RWPE2 (cell line): ENCODE measurements at regions not wholly inside any gene's neighbourhood (a gene's known extent, or its start where the extent isn't known, plus 50 kb on each side); places are given as distances from the start of the nearest gene placed in this dataset.

ENCODE experiments used
- ATAC-seq: fragments of 200-7000 bp; cut with Tn5 transposase; 3 replicates; pipeline ENCODE4 v1.9.1; 2021; ENCODE audit warnings: low read depth
- DNase-seq: peaks from one replicate; pipeline ENCODE4 v3.0.0-alpha.2; 2020; ENCODE audit warnings: low spot score
- H3K27ac ChIP-seq: fragments of 450-650 bp; 2 replicates; pipeline ENCODE4 v1.5.1; 2017; ENCODE audit warnings: mild to moderate bottlenecking; ENCODE audit not compliant: poor library complexity, severe bottlenecking
- H3K27me3 ChIP-seq: fragments of 250-450 bp; sonication (Bioruptor Pico); 2 replicates; pipeline ENCODE4 v1.5.1; 2021; ENCODE audit warnings: mild to moderate bottlenecking, moderate library complexity; ENCODE audit not compliant: insufficient read depth, poor library complexity, severe bottlenecking
- H3K36me3 ChIP-seq: fragments of 250-450 bp; sonication (Bioruptor Pico); 2 replicates; pipeline ENCODE4 v1.5.1; 2020; ENCODE audit warnings: low read depth, mild to moderate bottlenecking, moderate library complexity
- H3K4me1 ChIP-seq: fragments of 250-450 bp; sonication (Bioruptor Pico); 2 replicates; pipeline ENCODE4 v1.5.1; 2021; ENCODE audit warnings: mild to moderate bottlenecking, moderate library complexity; ENCODE audit not compliant: insufficient read depth, poor library complexity, severe bottlenecking
- H3K4me3 ChIP-seq: fragments of 250-450 bp; sonication (Bioruptor Pico); 2 replicates; pipeline ENCODE4 v1.5.1; 2021; ENCODE audit warnings: mild to moderate bottlenecking, moderate library complexity; ENCODE audit not compliant: severe bottlenecking
- H3K9me3 ChIP-seq: fragments of 250-450 bp; sonication (Bioruptor Pico); 2 replicates; pipeline ENCODE4 v1.5.1; 2021; ENCODE audit warnings: mild to moderate bottlenecking, moderate library complexity; ENCODE audit not compliant: severe bottlenecking
- CTCF ChIP-seq: fragments of 450-650 bp; IDR thresholded peaks from one replicate; pipeline ENCODE4 v1.5.1; 2017; ENCODE audit warnings: mild to moderate bottlenecking, moderate library complexity; ENCODE audit not compliant: poor library complexity, severe bottlenecking

GRCh38 chr15:66964111-66964738, 101.2 kb upstream of the SMAD3 start:
- no peak for ATAC-seq
- no peak overlapping the region for H3K4me3 ChIP-seq
- TF ChIP-seq CTCF = no peak

GRCh38 chr15:66964791-66965190, 100.6 kb upstream of the SMAD3 start:
- H3K27ac ChIP-seq = no peak overlapping the region
- ATAC-seq (no peak), DNase-seq (no peak)
- H3K4me3 ChIP-seq = no peak overlapping the region
- TF ChIP-seq CTCF = no peak
- no peaks in the 10 kb centered on the region for H3K4me1 ChIP-seq
- H3K36me3 ChIP-seq = no peaks in the 10 kb centered on the region
- no peaks in the 10 kb centered on the region for H3K27me3 ChIP-seq
- no peaks in the 10 kb centered on the region for H3K9me3 ChIP-seq

More at GRCh38 chr15:66964111-66964738, 101.2 kb upstream of the SMAD3 start:
- Histone ChIP-seq H3K36me3 (no peaks in the 10 kb centered on the region), H3K4me1 (no peaks in the 10 kb centered on the region), H3K27me3 (no peaks in the 10 kb centered on the region), H3K27ac (no peak overlapping the region), H3K9me3 (no peaks in the 10 kb centered on the region)
- DNase-seq = no peak

- Histone ChIP-seq H3K4me3 (no peak overlapping the region), H3K27me3 (no peaks in the 10 kb centered on the region), H3K4me1 (no peaks in the 10 kb centered on the region), H3K27ac (no peak overlapping the region), H3K36me3 (no peaks in the 10 kb centered on the region), H3K9me3 (no peaks in the 10 kb centered on the region)
- DNase-seq = no peak
- ATAC-seq = no peak
- no peak for TF ChIP-seq CTCF
Observed at GRCh38 chr15:66965201-66965900, 100.1 kb upstream of the SMAD3 start.

- no peaks in the 10 kb centered on the region for H3K27me3 ChIP-seq
- H3K4me1 ChIP-seq = no peaks in the 10 kb centered on the region
- peak; percentile 60 for TF ChIP-seq CTCF
- H3K4me3 ChIP-seq = no peak overlapping the region
- H3K36me3 ChIP-seq = no peaks in the 10 kb centered on the region
- H3K27ac ChIP-seq = no peak overlapping the region
- no peaks in the 10 kb centered on the region for H3K9me3 ChIP-seq
- ATAC-seq (no peak), DNase-seq (no peak)
Observed at GRCh38 chr15:66966256-66966655, 99.1 kb upstream of the SMAD3 start.
